Left kidney (tissue), 1 donor: ENCODE measurements at regions not wholly inside any gene's neighbourhood (a gene's known extent, or its start where the extent isn't known, plus 50 kb on each side); places are given as distances from the start of the nearest gene placed in this dataset.

Experiments used
- DNase-seq: peaks from one replicate; pipeline ENCODE4 v3.0.0-alpha.2; 2013

GRCh38 chr2:226680719-226681118 lies 118.9 kb downstream of the IRS1 start:
- no peak for DNase-seq

- no peak for DNase-seq
These were observed 120.1 kb downstream of the IRS1 start for GRCh38 chr2:226679389-226680065.

GRCh38 chr2:226678422-226678821 lies 121.2 kb downstream of the IRS1 start:
- no peak for DNase-seq

GRCh38 chr2:226677080-226677479 lies 122.5 kb downstream of the IRS1 start:
- no peak for DNase-seq

- no peak for DNase-seq
These were observed 123.0 kb downstream of the IRS1 start for GRCh38 chr2:226676618-226677017.

GRCh38 chr2:226674123-226674522 lies 125.5 kb downstream of the IRS1 start:
- no peak for DNase-seq

GRCh38 chr2:226673314-226673723 lies 126.3 kb downstream of the IRS1 start:
- DNase-seq: no peak

- no peak for DNase-seq
These were observed 128.4 kb downstream of the IRS1 start for GRCh38 chr2:226671141-226671676.

GRCh38 chr2:226669905-226670304 lies 129.7 kb downstream of the IRS1 start:
- no peak for DNase-seq

- no peak for DNase-seq
These were observed 130.4 kb downstream of the IRS1 start for GRCh38 chr2:226669249-226669648.

- DNase-seq: no peak
These were observed 131.9 kb downstream of the IRS1 start for GRCh38 chr2:226667736-226668135.

- DNase-seq: no peak
These were observed 134.3 kb downstream of the IRS1 start for GRCh38 chr2:226665306-226665831.

- DNase-seq: no peak
These were observed 135.0 kb downstream of the IRS1 start for GRCh38 chr2:226664661-226665060.

GRCh38 chr2:226664140-226664539 lies 135.5 kb downstream of the IRS1 start:
- DNase-seq: no peak

GRCh38 chr2:226661789-226662545 lies 137.7 kb downstream of the IRS1 start:
- DNase-seq: no peak

GRCh38 chr2:226660526-226660925 lies 139.1 kb downstream of the IRS1 start:
- DNase-seq: no peak

- DNase-seq: no peak
These were observed 139.5 kb downstream of the IRS1 start for GRCh38 chr2:226660124-226660523.

- no peak for DNase-seq
These were observed 140.2 kb downstream of the IRS1 start for GRCh38 chr2:226659410-226659809.

GRCh38 chr2:226658555-226658954 lies 141.1 kb downstream of the IRS1 start:
- DNase-seq: no peak

- DNase-seq: no peak
These were observed 142.1 kb downstream of the IRS1 start for GRCh38 chr2:226657340-226658053.

- DNase-seq: no peak
These were observed 143.3 kb downstream of the IRS1 start for GRCh38 chr2:226656367-226656766.

- no peak for DNase-seq
These were observed 143.7 kb downstream of the IRS1 start for GRCh38 chr2:226655871-226656270.
